ENCODE measurements at regions not wholly inside any gene's neighbourhood (a gene's known extent, or its start where the extent isn't known, plus 50 kb on each side); places are given as distances from the start of the nearest gene placed in this dataset.

DNA sequence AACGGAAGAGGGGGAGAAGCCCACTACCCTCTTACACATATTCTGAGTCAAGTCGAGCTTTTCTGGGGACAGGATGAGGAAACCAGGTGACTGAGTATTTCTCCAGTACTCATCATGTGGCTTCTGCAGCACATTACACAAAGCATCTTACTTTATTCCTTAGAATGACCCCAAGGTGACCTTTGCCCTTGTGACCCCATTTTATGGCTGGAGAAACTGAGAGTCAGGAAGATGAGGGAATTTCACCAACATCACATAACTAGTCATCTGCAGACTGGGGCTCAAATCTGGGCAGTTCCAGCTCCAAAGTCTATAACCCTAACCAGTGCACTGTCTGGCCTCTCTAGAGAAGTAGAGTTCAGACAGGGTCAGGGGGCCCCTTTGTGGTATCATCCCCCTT lies 707.0 kb downstream of the UQCRFS1 start:
- no peak for TF ChIP-seq USF1 (IDR thresholded peaks at IDR 0.05)
- no peak for TF ChIP-seq TEAD4 (IDR thresholded peaks at IDR 0.05)
- TF ChIP-seq ZBTB7A (IDR thresholded peaks at IDR 0.05; ENCODE audit: low read depth) = no peak
- TF ChIP-seq CEBPB (IDR thresholded peaks at IDR 0.05) = no peak
- no peak for TF ChIP-seq NFIC (IDR thresholded peaks at IDR 0.05)
- no peak for TF ChIP-seq TCF12 (IDR thresholded peaks at IDR 0.05; ENCODE audit: low read depth)

- TF ChIP-seq CREB1 (IDR thresholded peaks at IDR 0.05; ENCODE audit: low read depth) (no peak), TEAD4 (IDR thresholded peaks at IDR 0.05) (no peak), RAD21 (IDR thresholded peaks at IDR 0.05; ENCODE audit: low read depth) (no peak), TCF12 (IDR thresholded peaks at IDR 0.05; ENCODE audit: low read depth) (no peak), TAF1 (IDR thresholded peaks at IDR 0.05; ENCODE audit: low read depth) (no peak), REST (IDR thresholded peaks at IDR 0.05; ENCODE audit: low read depth) (no peak), NFIC (IDR thresholded peaks at IDR 0.05) (no peak), EGR1 (IDR thresholded peaks at IDR 0.05) (no peak), USF1 (IDR thresholded peaks at IDR 0.05) (no peak), EP300 (IDR thresholded peaks at IDR 0.05; ENCODE audit: borderline replicate concordance) (no peak), FOXM1 (IDR thresholded peaks at IDR 0.05; ENCODE audit: borderline replicate concordance, low read depth) (no peak), CEBPB (IDR thresholded peaks at IDR 0.05) (no peak), YY1 (IDR thresholded peaks at IDR 0.05; ENCODE audit: low read depth) (no peak), ZBTB7A (IDR thresholded peaks at IDR 0.05; ENCODE audit: low read depth) (no peak)
- TF ChIP-seq, protein P1, sequence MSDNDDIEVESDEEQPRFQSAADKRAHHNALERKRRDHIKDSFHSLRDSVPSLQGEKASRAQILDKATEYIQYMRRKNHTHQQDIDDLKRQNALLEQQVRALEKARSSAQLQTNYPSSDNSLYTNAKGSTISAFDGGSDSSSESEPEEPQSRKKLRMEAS (IDR thresholded peaks at IDR 0.05) = no peak
Measured at GRCh38 chr19:28505134-28505533, 707.8 kb downstream of the UQCRFS1 start.

DNA sequence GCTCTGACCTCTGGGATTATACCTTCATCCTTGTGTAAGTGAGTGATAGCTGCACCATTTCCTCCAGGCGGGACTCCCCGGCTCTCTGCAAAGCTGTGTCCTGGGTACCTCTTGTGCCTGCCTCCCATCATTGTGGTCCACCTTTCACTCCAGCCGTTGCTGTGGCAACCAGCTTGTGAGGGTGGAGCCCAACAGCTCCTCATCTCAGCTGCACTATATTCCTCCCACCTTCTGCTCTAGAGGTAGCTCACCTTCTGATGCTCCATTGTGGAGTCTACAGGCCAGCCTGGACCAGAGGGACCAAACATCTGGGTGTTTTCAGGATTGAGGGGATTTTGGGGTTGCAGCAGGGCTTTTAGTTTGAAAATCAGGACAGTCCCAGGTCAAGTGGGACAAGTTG lies 708.2 kb downstream of the UQCRFS1 start:
- TF ChIP-seq EP300 (IDR thresholded peaks at IDR 0.05; ENCODE audit: borderline replicate concordance) (no peak), TAF1 (IDR thresholded peaks at IDR 0.05; ENCODE audit: low read depth) (no peak)
- TF ChIP-seq, protein P1 (IDR thresholded peaks at IDR 0.05) = no peak

GRCh38 chr19:28504139-28504538 lies 708.8 kb downstream of the UQCRFS1 start:
- TF ChIP-seq FOXM1 (IDR thresholded peaks at IDR 0.05; ENCODE audit: borderline replicate concordance, low read depth) (no peak), ZBTB7A (IDR thresholded peaks at IDR 0.05; ENCODE audit: low read depth) (no peak), CREB1 (IDR thresholded peaks at IDR 0.05; ENCODE audit: low read depth) (no peak), TCF12 (IDR thresholded peaks at IDR 0.05; ENCODE audit: low read depth) (no peak), RAD21 (IDR thresholded peaks at IDR 0.05; ENCODE audit: low read depth) (no peak), EP300 (IDR thresholded peaks at IDR 0.05; ENCODE audit: borderline replicate concordance) (no peak), CEBPB (IDR thresholded peaks at IDR 0.05) (no peak), YY1 (IDR thresholded peaks at IDR 0.05; ENCODE audit: low read depth) (no peak), TAF1 (IDR thresholded peaks at IDR 0.05; ENCODE audit: low read depth) (no peak), EGR1 (IDR thresholded peaks at IDR 0.05) (no peak), TEAD4 (IDR thresholded peaks at IDR 0.05) (no peak), REST (IDR thresholded peaks at IDR 0.05; ENCODE audit: low read depth) (no peak)
- TF ChIP-seq, protein P1 (IDR thresholded peaks at IDR 0.05) = no peak

GRCh38 chr19:28502879-28503734 lies 709.8 kb downstream of the UQCRFS1 start:
- no peak for TF ChIP-seq CREB1 (IDR thresholded peaks at IDR 0.05; ENCODE audit: low read depth)
- no peak for TF ChIP-seq USF1 (IDR thresholded peaks at IDR 0.05)
- no peak for TF ChIP-seq NFIC (IDR thresholded peaks at IDR 0.05)
- no peak for TF ChIP-seq YY1 (IDR thresholded peaks at IDR 0.05; ENCODE audit: low read depth)
- TF ChIP-seq, protein P1 (IDR thresholded peaks at IDR 0.05) = no peak
- no peak for TF ChIP-seq ZBTB7A (IDR thresholded peaks at IDR 0.05; ENCODE audit: low read depth)
- no peak for TF ChIP-seq CEBPB (IDR thresholded peaks at IDR 0.05)
- no peak for TF ChIP-seq EP300 (IDR thresholded peaks at IDR 0.05; ENCODE audit: borderline replicate concordance)
- no peak for TF ChIP-seq REST (IDR thresholded peaks at IDR 0.05; ENCODE audit: low read depth)
- no peak for TF ChIP-seq TEAD4 (IDR thresholded peaks at IDR 0.05)

All from Ishikawa (cell line).